C4-2B (cell line): ENCODE measurements at regions not wholly inside any gene's neighbourhood (a gene's known extent, or its start where the extent isn't known, plus 50 kb on each side); places are given as distances from the start of the nearest gene placed in this dataset.

Experiments used
- ZFX ChIP-seq: fragments of 450-650 bp; IDR thresholded peaks from 2 replicates; pipeline ENCODE4 v1.6.1; 2017
- TF ChIP-seq, protein P1 (sequence below): fragments of 450-650 bp; conservative IDR thresholded peaks from 2 replicates; pipeline ENCODE4 v1.5.1; 2017; ENCODE audit warnings: mild to moderate bottlenecking

DNA sequence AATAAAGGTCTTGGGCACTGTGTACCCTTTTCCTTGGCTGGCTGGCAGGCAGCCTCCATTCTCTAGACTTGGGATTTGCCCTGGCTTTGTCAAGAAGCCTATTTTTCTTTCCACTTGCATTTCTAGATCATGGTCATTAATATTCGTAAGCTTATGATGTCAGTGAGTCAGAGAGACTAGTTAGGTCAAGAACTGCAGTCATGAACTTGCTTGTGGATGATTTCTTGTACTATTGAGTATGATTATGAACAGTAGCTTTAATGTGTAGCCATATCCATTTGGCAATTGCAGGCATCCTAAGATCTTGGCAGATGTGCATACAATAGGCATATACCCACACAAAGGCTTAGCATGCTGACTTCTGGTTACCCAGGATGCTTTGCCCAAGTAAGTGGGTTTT, 186.8 kb upstream of the CLINT1 start:
- TF ChIP-seq, protein P1, sequence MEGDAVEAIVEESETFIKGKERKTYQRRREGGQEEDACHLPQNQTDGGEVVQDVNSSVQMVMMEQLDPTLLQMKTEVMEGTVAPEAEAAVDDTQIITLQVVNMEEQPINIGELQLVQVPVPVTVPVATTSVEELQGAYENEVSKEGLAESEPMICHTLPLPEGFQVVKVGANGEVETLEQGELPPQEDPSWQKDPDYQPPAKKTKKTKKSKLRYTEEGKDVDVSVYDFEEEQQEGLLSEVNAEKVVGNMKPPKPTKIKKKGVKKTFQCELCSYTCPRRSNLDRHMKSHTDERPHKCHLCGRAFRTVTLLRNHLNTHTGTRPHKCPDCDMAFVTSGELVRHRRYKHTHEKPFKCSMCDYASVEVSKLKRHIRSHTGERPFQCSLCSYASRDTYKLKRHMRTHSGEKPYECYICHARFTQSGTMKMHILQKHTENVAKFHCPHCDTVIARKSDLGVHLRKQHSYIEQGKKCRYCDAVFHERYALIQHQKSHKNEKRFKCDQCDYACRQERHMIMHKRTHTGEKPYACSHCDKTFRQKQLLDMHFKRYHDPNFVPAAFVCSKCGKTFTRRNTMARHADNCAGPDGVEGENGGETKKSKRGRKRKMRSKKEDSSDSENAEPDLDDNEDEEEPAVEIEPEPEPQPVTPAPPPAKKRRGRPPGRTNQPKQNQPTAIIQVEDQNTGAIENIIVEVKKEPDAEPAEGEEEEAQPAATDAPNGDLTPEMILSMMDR = no peak
- TF ChIP-seq ZFX = no peak
